OCI-LY3 (cell line): ENCODE measurements at regions not wholly inside any gene's neighbourhood (a gene's known extent, or its start where the extent isn't known, plus 50 kb on each side); places are given as distances from the start of the nearest gene placed in this dataset.
"Not testable (repeated sequence)": the region's sequence is repeated elsewhere in the genome, so short reads cannot be mapped to it uniquely, and the experiment has no call there.

Experiments
- H2AFZ ChIP-seq: fragments of 200-600, 300-600 bp; shearing (Covaris generic); 2 replicates; pipeline ENCODE4 v1.6.0; 2014; ENCODE audit warnings: antibody characterized with exemption, low read depth, low read length
- H3K27ac ChIP-seq: fragments of 200-600, 300-600 bp; sonication (generic); 2 replicates; pipeline ENCODE4 v1.5.1; 2014; ENCODE audit warnings: mild to moderate bottlenecking, low read length, moderate library complexity, mixed read lengths
- H3K27me3 ChIP-seq: fragments of 200-600, 300-600 bp; sonication (generic); 2 replicates; pipeline ENCODE4 v1.6.1; 2014; ENCODE audit warnings: low read depth, low read length, mixed read lengths
- H3K36me3 ChIP-seq: fragments of 200-600, 300-600 bp; sonication (generic); replicated peaks from 2 replicates; pipeline ENCODE3; 2014; ENCODE audit warnings: low read depth, low read length, mixed read lengths
- H3K4me1 ChIP-seq: fragments of 300-600, 200-600 bp; sonication (generic); 2 replicates; pipeline ENCODE4 v1.6.1; 2014; ENCODE audit warnings: low read length, mixed read lengths
- H3K4me2 ChIP-seq: fragments of 200-600, 300-600 bp; sonication (generic); 2 replicates; pipeline ENCODE4 v1.6.1; 2014; ENCODE audit warnings: low read length, mixed read lengths
- H3K4me3 ChIP-seq: fragments of 300-600, 200-600 bp; sonication (generic); 2 replicates; pipeline ENCODE4 v1.5.1; 2014; ENCODE audit warnings: antibody characterized with exemption, mild to moderate bottlenecking, low read length, moderate library complexity
- H3K79me2 ChIP-seq: fragments of 300-600, 200-600 bp; shearing (Covaris generic); 2 replicates; pipeline ENCODE4 v1.6.1; 2014; ENCODE audit warnings: mild to moderate bottlenecking, low read length, mixed read lengths
- H3K9ac ChIP-seq: fragments of 300-600, 200-600 bp; shearing (Covaris generic); 2 replicates; pipeline ENCODE4 v1.6.0; 2014; ENCODE audit warnings: mild to moderate bottlenecking, low read length, moderate library complexity
- H3K9me3 ChIP-seq: fragments of 200-600, 300-600 bp; shearing (Covaris generic); 2 replicates; pipeline ENCODE4 v1.6.1; 2014; ENCODE audit warnings: low read length, mixed read lengths; ENCODE audit not compliant: insufficient read depth
- H4K20me1 ChIP-seq: fragments of 200-600, 300-600 bp; sonication (generic); 2 replicates; pipeline ENCODE4 v1.6.1; 2016; ENCODE audit warnings: low read length, mixed read lengths; ENCODE audit not compliant: insufficient read depth
- CTCF ChIP-seq: fragments of 200-600, 300-600 bp; sonication (generic); IDR thresholded peaks from 2 replicates; pipeline ENCODE4 v1.5.1; 2014; ENCODE audit warnings: antibody characterized with exemption, low read length, low read depth
- EZH2phosphoT487 ChIP-seq: fragments of 200-600 bp; shearing (Covaris generic); IDR thresholded peaks from 2 replicates; pipeline ENCODE4 v1.6.1; 2018; ENCODE audit warnings: antibody characterized with exemption, mixed run types, low read depth

GRCh38 chr11:49326651-49327050, 118.2 kb upstream of the FOLH1 start:
- H3K4me1 ChIP-seq, H3K9ac ChIP-seq, H4K20me1 ChIP-seq, H3K27me3 ChIP-seq, H3K4me3 ChIP-seq, H3K79me2 ChIP-seq, H3K27ac ChIP-seq, H3K36me3 ChIP-seq, H3K4me2 ChIP-seq, H3K9me3 ChIP-seq, H2AFZ ChIP-seq: not testable (repeated sequence)

GRCh38 chr11:49316180-49316579, 107.8 kb upstream of the FOLH1 start:
- Histone ChIP-seq H2AFZ (no peak overlapping the region), H3K9me3 (no peaks in the 10 kb centered on the region), H3K27ac (no peak overlapping the region), H4K20me1 (no peaks in the 10 kb centered on the region), H3K9ac (no peak overlapping the region), H3K79me2 (no peaks in the 10 kb centered on the region), H3K36me3 (no peaks in the 10 kb centered on the region), H3K27me3 (no peaks in the 10 kb centered on the region), H3K4me2 (no peak overlapping the region), H3K4me3 (no peak overlapping the region), H3K4me1 (no peaks in the 10 kb centered on the region)
- TF ChIP-seq EZH2phosphoT487 (no peak), CTCF (no peak)

GRCh38 chr11:49303080-49303479, 94.7 kb upstream of the FOLH1 start:
- no peak overlapping the region for H3K9ac ChIP-seq
- H3K79me2 ChIP-seq, result no peaks in the 10 kb centered on the region
- no peaks in the 10 kb centered on the region for H4K20me1 ChIP-seq
- no peaks in the 10 kb centered on the region for H3K9me3 ChIP-seq
- TF ChIP-seq CTCF (no peak), EZH2phosphoT487 (no peak)
- H3K4me2 ChIP-seq, result no peak overlapping the region
- no peaks in the 10 kb centered on the region for H3K4me1 ChIP-seq
- H3K27ac ChIP-seq, result no peak overlapping the region
- no peaks in the 10 kb centered on the region for H3K27me3 ChIP-seq
- no peak overlapping the region for H3K4me3 ChIP-seq
- no peak overlapping the region for H2AFZ ChIP-seq
- H3K36me3 ChIP-seq, result no peaks in the 10 kb centered on the region

- Histone ChIP-seq H3K9me3 (no peaks in the 10 kb centered on the region), H3K4me1 (no peaks in the 10 kb centered on the region), H3K4me2 (no peak overlapping the region), H3K79me2 (no peaks in the 10 kb centered on the region), H3K4me3 (no peak overlapping the region), H3K36me3 (no peaks in the 10 kb centered on the region), H3K27ac (no peak overlapping the region), H3K27me3 (no peaks in the 10 kb centered on the region), H4K20me1 (no peaks in the 10 kb centered on the region), H2AFZ (no peak overlapping the region), H3K9ac (no peak overlapping the region)
- TF ChIP-seq EZH2phosphoT487 (no peak), CTCF (peak; percentile 20)
These were observed 94.0 kb upstream of the FOLH1 start for GRCh38 chr11:49302360-49302759.

- not testable (repeated sequence) for H3K9me3 ChIP-seq, H3K4me1 ChIP-seq, H3K36me3 ChIP-seq, H2AFZ ChIP-seq, H3K27me3 ChIP-seq, H3K4me3 ChIP-seq, H3K79me2 ChIP-seq, H3K27ac ChIP-seq, H4K20me1 ChIP-seq, H3K9ac ChIP-seq, H3K4me2 ChIP-seq
These were observed 89.6 kb upstream of the FOLH1 start for GRCh38 chr11:49298017-49298416.

- not testable (repeated sequence) for H3K9ac ChIP-seq, H3K9me3 ChIP-seq, H3K27ac ChIP-seq, H3K36me3 ChIP-seq, H3K4me2 ChIP-seq, H3K27me3 ChIP-seq, H3K4me3 ChIP-seq, H3K79me2 ChIP-seq, H3K4me1 ChIP-seq, H4K20me1 ChIP-seq, H2AFZ ChIP-seq
These were observed 75.5 kb upstream of the FOLH1 start for GRCh38 chr11:49283911-49284310.

- H3K4me2 ChIP-seq, H3K27me3 ChIP-seq, H3K9me3 ChIP-seq, H3K4me3 ChIP-seq, H3K4me1 ChIP-seq, H3K9ac ChIP-seq, H2AFZ ChIP-seq, H3K27ac ChIP-seq, H4K20me1 ChIP-seq, H3K79me2 ChIP-seq, H3K36me3 ChIP-seq: not testable (repeated sequence)
These were observed 74.9 kb upstream of the FOLH1 start for GRCh38 chr11:49283282-49283681.
